IMR-90 (cell line): ENCODE measurements at regions not wholly inside any gene's neighbourhood (a gene's known extent, or its start where the extent isn't known, plus 50 kb on each side); places are given as distances from the start of the nearest gene placed in this dataset.

Experiments
- ATAC-seq: fragments of 200-7000 bp; cut with Tn5 transposase; 2 replicates; pipeline ENCODE4 v1.9.1; 2020; ENCODE audit warnings: low read depth, mild to moderate bottlenecking, moderate library complexity
- BruUV-seq: library from RNA; stranded (reverse); fragments of 400-500 nt; replicated peaks from 2 replicates; lab custom pipeline; 2021; lab: Mats Ljungman, UMichigan
- CTCF ChIA-PET: fragments of 300-600 bp; formaldehyde crosslinking; extraction: SDS; loops from one replicate; lab custom pipeline; 2021; ENCODE audit warnings: antibody characterized with exemption; lab: Yijun Ruan, JAX
- POLR2A ChIA-PET: fragments of 300-600 bp; sonication (Branson Sonifier 250); formaldehyde crosslinking; loops from one replicate; lab custom pipeline; 2022; ENCODE audit warnings: antibody characterized with exemption; ENCODE audit not compliant: unreplicated experiment; lab: Charles Lee
- DNase-seq: peaks from one replicate; pipeline ENCODE4 v3.0.0; 2013
- H2AFZ ChIP-seq: replicated peaks from 2 replicates; pipeline ENCODE3; 2013; ENCODE audit warnings: low read length, mild to moderate bottlenecking; ENCODE audit not compliant: poor library complexity
- H2AK5ac ChIP-seq: 2 replicates; pipeline ENCODE4 v1.6.1; 2013; ENCODE audit warnings: low read depth, low read length, inconsistent platforms
- H2AK9ac ChIP-seq: replicated peaks from 2 replicates; pipeline ENCODE3; 2013; ENCODE audit warnings: mild to moderate bottlenecking, low read depth, low read length, moderate library complexity; ENCODE audit not compliant: poor library complexity
- H2BK120ac ChIP-seq: 2 replicates; pipeline ENCODE4 v1.6.1; 2013; ENCODE audit warnings: low read depth, low read length, inconsistent platforms
- H2BK15ac ChIP-seq: 3 replicates; pipeline ENCODE4 v1.6.1; 2013; ENCODE audit warnings: low read depth, low read length, inconsistent platforms
- H2BK20ac ChIP-seq: 2 replicates; pipeline ENCODE4 v1.6.1; 2013; ENCODE audit warnings: low read depth, mild to moderate bottlenecking, inconsistent platforms, low read length, moderate library complexity
- H2BK5ac ChIP-seq: 2 replicates; pipeline ENCODE4 v1.6.1; 2013; ENCODE audit warnings: mild to moderate bottlenecking, low read depth, low read length, inconsistent platforms; ENCODE audit not compliant: poor library complexity, severe bottlenecking
- H3K14ac ChIP-seq: replicated peaks from 2 replicates; pipeline ENCODE4 v1.6.1; 2013; ENCODE audit warnings: low read depth, low read length, inconsistent platforms
- H3K18ac ChIP-seq: 2 replicates; pipeline ENCODE4 v1.6.1; 2013; ENCODE audit warnings: low read depth, low read length, control low read depth
- H3K23ac ChIP-seq: 2 replicates; pipeline ENCODE4 v1.6.1; 2013; ENCODE audit warnings: low read depth, low read length, inconsistent platforms
- H3K27ac ChIP-seq: 2 replicates; pipeline ENCODE4 v1.5.1; 2013; ENCODE audit warnings: mild to moderate bottlenecking, control low read depth, low read length; ENCODE audit not compliant: insufficient read depth
- H3K27me3 ChIP-seq: 2 replicates; pipeline ENCODE4 v1.6.1; 2013; ENCODE audit warnings: low read length; ENCODE audit not compliant: control insufficient read depth, insufficient read depth
- H3K36me3 ChIP-seq: 2 replicates; pipeline ENCODE4 v1.6.1; 2013; ENCODE audit warnings: low read length, mixed read lengths; ENCODE audit not compliant: control insufficient read depth, insufficient read depth
- H3K4ac ChIP-seq: 2 replicates; pipeline ENCODE4 v1.6.1; 2013; ENCODE audit warnings: low read depth, low read length, inconsistent platforms
- H3K4me1 ChIP-seq: 2 replicates; pipeline ENCODE4 v1.6.1; 2013; ENCODE audit warnings: low read length, mixed read lengths; ENCODE audit not compliant: control insufficient read depth, insufficient read depth
- H3K4me2 ChIP-seq: 2 replicates; pipeline ENCODE4 v1.6.1; 2013; ENCODE audit warnings: low read depth, mild to moderate bottlenecking, control low read depth, low read length, moderate library complexity
- H3K4me3 ChIP-seq: 2 replicates; pipeline ENCODE4 v1.5.1; 2013; ENCODE audit warnings: low read depth, mild to moderate bottlenecking, control low read depth, low read length, moderate library complexity; ENCODE audit not compliant: insufficient read depth
- H3K56ac ChIP-seq: 2 replicates; pipeline ENCODE4 v1.6.1; 2013; ENCODE audit warnings: low read length, inconsistent platforms; ENCODE audit not compliant: insufficient read depth; ENCODE audit errors: extremely low read depth
- H3K79me1 ChIP-seq, 2 experiments: 2 replicates each; pipeline ENCODE4 v1.6.1; 2013; ENCODE audit warnings: low read length in 2 of 2, inconsistent platforms in 1 of 2, low read depth in 1 of 2
- H3K9ac ChIP-seq: 2 replicates; pipeline ENCODE4 v1.6.1; 2013; ENCODE audit warnings: low read depth, low read length, control low read depth
- H3K9me1 ChIP-seq: 2 replicates; pipeline ENCODE4 v1.6.1; 2013; ENCODE audit warnings: low read length, inconsistent platforms; ENCODE audit not compliant: insufficient read depth
- H3K9me3 ChIP-seq: 2 replicates; pipeline ENCODE4 v1.6.1; 2013; ENCODE audit warnings: low read length; ENCODE audit not compliant: control insufficient read depth, insufficient read depth
- H4K20me1 ChIP-seq: 2 replicates; pipeline ENCODE4 v1.6.1; 2013; ENCODE audit warnings: low read length, inconsistent platforms; ENCODE audit not compliant: insufficient read depth
- H4K5ac ChIP-seq: 2 replicates; pipeline ENCODE4 v1.6.1; 2013; ENCODE audit warnings: mild to moderate bottlenecking, low read depth, low read length, control low read depth
- H4K8ac ChIP-seq, 2 experiments: 2 replicates each; pipeline ENCODE4 v1.6.1; 2013; ENCODE audit warnings: low read depth in 2 of 2, low read length in 2 of 2, control low read depth in 1 of 2, inconsistent platforms in 1 of 2
- H4K91ac ChIP-seq: 2 replicates; pipeline ENCODE4 v1.6.1; 2013; ENCODE audit warnings: low read depth, low read length, inconsistent platforms; ENCODE audit not compliant: insufficient read depth
- CHD1 ChIP-seq: IDR thresholded peaks from 2 replicates; pipeline ENCODE4 v1.6.1; 2012; ENCODE audit warnings: low read depth, low read length, improper control_type of control experiment
- dilution Hi-C: fragments of 300-500 bp; cut with HindIII; formaldehyde crosslinking; loops from one replicate; pipeline ENCODE4 v1.14.3; 2018; ENCODE audit warnings: low sequenced_read_pairs; ENCODE audit not compliant: unreplicated experiment
- in situ Hi-C: fragments of 300-500 bp; cut with MboI; formaldehyde crosslinking; loops from 3 replicates; pipeline ENCODE4 v1.14.3; 2019; ENCODE audit warnings: low sequenced_read_pairs, inconsistent platforms, mixed read lengths
- intact Hi-C: fragments of 100-400 bp; cut with micrococcal nuclease; formaldehyde crosslinking; loops from 2 replicates; pipeline ENCODE4 v1.10.0; 2022
- TF ChIP-seq, protein P1 (sequence below): fragments of 150-350 bp; IDR thresholded peaks from 2 replicates; pipeline ENCODE4 v1.6.1; 2016; ENCODE audit warnings: low read depth, mild to moderate bottlenecking, low read length, moderate library complexity, borderline replicate concordance

DNA sequence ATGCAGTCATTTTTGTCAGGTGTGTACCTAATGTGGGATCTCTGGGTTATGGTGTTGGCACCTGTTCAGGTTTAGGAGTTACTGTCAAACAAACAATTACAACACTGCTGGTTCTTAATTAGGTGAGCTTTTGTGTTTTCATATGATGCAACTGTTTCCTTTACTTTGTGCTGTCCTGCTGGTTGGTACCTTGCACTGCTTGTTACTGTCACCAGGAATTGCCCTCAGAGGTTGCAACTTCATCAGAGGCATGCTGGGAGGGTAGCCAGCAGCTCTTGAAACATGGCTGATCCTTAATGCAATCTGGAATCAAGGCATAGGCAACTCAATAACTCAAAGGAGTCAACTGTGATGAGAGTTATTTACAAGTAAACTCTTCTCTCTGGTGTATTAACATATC is 400.3 kb downstream of the MIAT start:
- H3K23ac ChIP-seq = no peak overlapping the region

More for the DNA sequence above, 400.3 kb downstream of the MIAT start:
- Histone ChIP-seq H3K27ac (no peak overlapping the region), H3K4ac (no peak overlapping the region), H3K27me3 (peaks cover 16% of the 10 kb centered on the region), H3K4me1 (no peaks in the 10 kb centered on the region), H3K18ac (no peak overlapping the region), H3K4me2 (no peak overlapping the region), H4K5ac (no peak overlapping the region), H2BK5ac (no peak overlapping the region), H4K20me1 (no peaks in the 10 kb centered on the region; the same call in 1 of the 2 replicates), H4K8ac (no peak overlapping the region), H2AK9ac (no peak overlapping the region), H3K9me3 (no peaks in the 10 kb centered on the region), H3K36me3 (no peaks in the 10 kb centered on the region), H2BK20ac (no peak overlapping the region), H3K9ac (no peak overlapping the region), H3K4me3 (no peak overlapping the region), H4K91ac (no peak overlapping the region), H2BK15ac (no peak overlapping the region), H3K9me1 (no peaks in the 10 kb centered on the region), H3K56ac (no peak overlapping the region), H2AK5ac (no peak overlapping the region), H3K14ac (no peak overlapping the region), H2AFZ (no peak overlapping the region), H2BK120ac (no peak overlapping the region), H3K79me1 (no peaks in the 10 kb centered on the region)
- ATAC-seq (no peak), DNase-seq (no peak)
- in situ Hi-C loops = no loop called here
- ChIA-PET POLR2A (no interaction called here), CTCF (no interaction called here)
- TF ChIP-seq CHD1 = no peak
- TF ChIP-seq, protein P1, sequence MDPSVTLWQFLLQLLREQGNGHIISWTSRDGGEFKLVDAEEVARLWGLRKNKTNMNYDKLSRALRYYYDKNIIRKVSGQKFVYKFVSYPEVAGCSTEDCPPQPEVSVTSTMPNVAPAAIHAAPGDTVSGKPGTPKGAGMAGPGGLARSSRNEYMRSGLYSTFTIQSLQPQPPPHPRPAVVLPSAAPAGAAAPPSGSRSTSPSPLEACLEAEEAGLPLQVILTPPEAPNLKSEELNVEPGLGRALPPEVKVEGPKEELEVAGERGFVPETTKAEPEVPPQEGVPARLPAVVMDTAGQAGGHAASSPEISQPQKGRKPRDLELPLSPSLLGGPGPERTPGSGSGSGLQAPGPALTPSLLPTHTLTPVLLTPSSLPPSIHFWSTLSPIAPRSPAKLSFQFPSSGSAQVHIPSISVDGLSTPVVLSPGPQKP = no peak
- no TSS peak for BruUV-seq
- dilution Hi-C loops = no loop called here
- intact Hi-C loops = no loop called here
